GM12875 (cell line): ENCODE measurements at regions not wholly inside any gene's neighbourhood (a gene's known extent, or its start where the extent isn't known, plus 50 kb on each side); places are given as distances from the start of the nearest gene placed in this dataset.

Experiments used
- H3K4me3 ChIP-seq: one replicate; pipeline ENCODE4 v1.5.1; 2011; ENCODE audit warnings: low read depth, low read length, control low read depth
- CTCF ChIP-seq: IDR thresholded peaks from 2 replicates; pipeline ENCODE4 v1.5.1; 2011; ENCODE audit warnings: low read depth, mild to moderate bottlenecking, control low read depth, inconsistent platforms, low read length, moderate library complexity, borderline replicate concordance; ENCODE audit not compliant: insufficient read depth

GRCh38 chr6:167494698-167495435 is 170.0 kb downstream of the TTLL2 start:
- no peak for TF ChIP-seq CTCF
- H3K4me3 ChIP-seq = no peak overlapping the region

GRCh38 chr6:167495506-167496401 is 170.9 kb downstream of the TTLL2 start:
- H3K4me3 ChIP-seq = no peak overlapping the region
- TF ChIP-seq CTCF = no peak

- no peak overlapping the region for H3K4me3 ChIP-seq
- TF ChIP-seq CTCF = no peak
These were observed 171.8 kb downstream of the TTLL2 start for GRCh38 chr6:167496707-167497106.

GRCh38 chr6:167497428-167498056 is 172.7 kb downstream of the TTLL2 start:
- no peak for TF ChIP-seq CTCF
- H3K4me3 ChIP-seq = no peak overlapping the region

- no peak overlapping the region for H3K4me3 ChIP-seq
- TF ChIP-seq CTCF = no peak
These were observed 174.3 kb downstream of the TTLL2 start for GRCh38 chr6:167499161-167499660.

GRCh38 chr6:167500961-167501360 is 176.1 kb downstream of the TTLL2 start:
- no peak for TF ChIP-seq CTCF
- no peak overlapping the region for H3K4me3 ChIP-seq
